Esophagus muscularis mucosa (tissue), 3 donors: ENCODE measurements at regions not wholly inside any gene's neighbourhood (a gene's known extent, or its start where the extent isn't known, plus 50 kb on each side); places are given as distances from the start of the nearest gene placed in this dataset.

ENCODE experiments used
- POLR2A ChIP-seq: fragments of 450-650 bp; IDR thresholded peaks from one replicate; pipeline ENCODE4 v1.6.1; 2017; ENCODE audit warnings: antibody characterized with exemption, moderate library complexity, mild to moderate bottlenecking, low read depth
- POLR2AphosphoS5 ChIP-seq, 2 donors: sonication (generic); formaldehyde crosslinking; IDR thresholded peaks; one replicate each; pipeline ENCODE4 v1.6.1; 2017; ENCODE audit warnings: antibody characterized with exemption in 2 of 2
- TF ChIP-seq, protein P1 (sequence below), 3 experiments: fragments of 200-600 bp in 2 of 3; fragments of 450-650 bp in 1 of 3; sonication (generic) in 2 of 3; IDR thresholded peaks; one replicate each; pipeline ENCODE4 v1.5.1; 2017 to 2019; ENCODE audit warnings: antibody characterized with exemption in 3 of 3, mild to moderate bottlenecking in 2 of 3, moderate library complexity in 1 of 3

DNA sequence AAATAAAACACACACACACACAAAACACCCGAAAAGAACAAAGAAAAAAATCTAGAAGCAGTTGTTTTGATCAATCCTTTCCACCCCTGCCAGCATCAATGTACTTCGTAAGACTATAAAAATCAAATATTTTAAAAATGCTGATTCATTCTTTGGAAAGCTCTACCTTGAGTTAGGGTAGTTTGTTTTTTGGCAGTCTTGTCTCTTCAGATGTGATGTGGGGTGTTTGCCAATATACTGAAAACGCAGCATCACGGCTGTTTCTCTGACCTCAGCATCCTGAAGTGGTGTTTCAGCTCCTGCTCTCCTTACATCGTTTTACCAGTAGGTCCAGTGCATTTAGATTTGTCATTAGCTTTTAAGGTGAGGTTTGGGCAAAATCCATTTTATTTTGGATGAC lies 526.0 kb downstream of the UTRN start:
- TF ChIP-seq, protein P1, sequence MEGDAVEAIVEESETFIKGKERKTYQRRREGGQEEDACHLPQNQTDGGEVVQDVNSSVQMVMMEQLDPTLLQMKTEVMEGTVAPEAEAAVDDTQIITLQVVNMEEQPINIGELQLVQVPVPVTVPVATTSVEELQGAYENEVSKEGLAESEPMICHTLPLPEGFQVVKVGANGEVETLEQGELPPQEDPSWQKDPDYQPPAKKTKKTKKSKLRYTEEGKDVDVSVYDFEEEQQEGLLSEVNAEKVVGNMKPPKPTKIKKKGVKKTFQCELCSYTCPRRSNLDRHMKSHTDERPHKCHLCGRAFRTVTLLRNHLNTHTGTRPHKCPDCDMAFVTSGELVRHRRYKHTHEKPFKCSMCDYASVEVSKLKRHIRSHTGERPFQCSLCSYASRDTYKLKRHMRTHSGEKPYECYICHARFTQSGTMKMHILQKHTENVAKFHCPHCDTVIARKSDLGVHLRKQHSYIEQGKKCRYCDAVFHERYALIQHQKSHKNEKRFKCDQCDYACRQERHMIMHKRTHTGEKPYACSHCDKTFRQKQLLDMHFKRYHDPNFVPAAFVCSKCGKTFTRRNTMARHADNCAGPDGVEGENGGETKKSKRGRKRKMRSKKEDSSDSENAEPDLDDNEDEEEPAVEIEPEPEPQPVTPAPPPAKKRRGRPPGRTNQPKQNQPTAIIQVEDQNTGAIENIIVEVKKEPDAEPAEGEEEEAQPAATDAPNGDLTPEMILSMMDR (IDR thresholded peaks at IDR 0.05), result no peak
- TF ChIP-seq POLR2A (no peak), POLR2AphosphoS5 (IDR thresholded peaks at IDR 0.05) (no peak)
